HepG2 (cell line): ENCODE measurements at regions not wholly inside any gene's neighbourhood (a gene's known extent, or its start where the extent isn't known, plus 50 kb on each side); places are given as distances from the start of the nearest gene placed in this dataset.

Experiments
- CSRNP2 ChIP-seq: sonication (generic); formaldehyde crosslinking; conservative IDR thresholded peaks from 2 replicates; pipeline ENCODE4 v1.8.0; 2022; ENCODE audit warnings: low read depth, missing genetic modification reagents
- ELF3 ChIP-seq: IDR thresholded peaks from 2 replicates; pipeline ENCODE4 v1.6.1; 2016; ENCODE audit warnings: missing genetic modification reagents, missing compliant biosample characterization
- MED1 ChIP-seq: sonication (generic); formaldehyde crosslinking; IDR thresholded peaks from 2 replicates; pipeline ENCODE4 v1.4.0; 2020; ENCODE audit warnings: missing genetic modification reagents
- MXI1 ChIP-seq: IDR thresholded peaks from 3 replicates; pipeline ENCODE4 v1.6.1; 2012; ENCODE audit warnings: low read depth, low read length, inconsistent platforms, borderline replicate concordance
- PHF5A ChIP-seq: IDR thresholded peaks from one replicate; pipeline ENCODE4 v1.6.1; 2018; ENCODE audit warnings: low read depth, missing genetic modification reagents; ENCODE audit not compliant: unreplicated experiment
- PHF8 ChIP-seq: sonication (generic); formaldehyde crosslinking; IDR thresholded peaks from 2 replicates; pipeline ENCODE4 v1.5.0; 2020; ENCODE audit warnings: missing genetic modification reagents
- SAFB2 ChIP-seq: sonication (generic); formaldehyde crosslinking; IDR thresholded peaks from 2 replicates; pipeline ENCODE4 v1.5.1; 2020; ENCODE audit warnings: missing genetic modification reagents, low read depth, mild to moderate bottlenecking, borderline replicate concordance
- SNRNP70 ChIP-seq: fragments of 200-400 bp; formaldehyde crosslinking; IDR thresholded peaks from 2 replicates; pipeline ENCODE4 v1.6.1; 2017; ENCODE audit warnings: mild to moderate bottlenecking, low read depth, low read length, moderate library complexity
- TEAD3 ChIP-seq: optimal IDR thresholded peaks from 2 replicates; pipeline ENCODE3; 2016; ENCODE audit warnings: borderline replicate concordance
- THAP9 ChIP-seq: sonication (generic); formaldehyde crosslinking; IDR thresholded peaks from 2 replicates; pipeline ENCODE4; 2020; ENCODE audit warnings: missing genetic modification reagents, mild to moderate bottlenecking, borderline replicate concordance
- ZC3H13 ChIP-seq: sonication (generic); formaldehyde crosslinking; IDR thresholded peaks from 2 replicates; pipeline ENCODE4 v1.8.1; 2023; ENCODE audit warnings: mild to moderate bottlenecking, missing genetic modification reagents, moderate library complexity
- ZNF10 ChIP-seq: sonication (generic); formaldehyde crosslinking; IDR thresholded peaks from 2 replicates; pipeline ENCODE4 v1.4.0; 2020; ENCODE audit warnings: mild to moderate bottlenecking, low read depth, missing genetic modification reagents, borderline replicate concordance
- ZNF142 ChIP-seq: sonication (generic); formaldehyde crosslinking; IDR thresholded peaks from 2 replicates; pipeline ENCODE4 v1.4.0; 2020; ENCODE audit warnings: missing genetic modification reagents
- ZNF207 ChIP-seq: fragments of 450-650 bp; IDR thresholded peaks from 2 replicates; pipeline ENCODE4 v1.6.1; 2016; ENCODE audit warnings: antibody characterized with exemption, borderline replicate concordance
- ZNF430 ChIP-seq: sonication (generic); formaldehyde crosslinking; IDR thresholded peaks from 2 replicates; pipeline ENCODE4 v1.9.0; 2021; ENCODE audit warnings: mild to moderate bottlenecking, missing genetic modification reagents
- ZNF431 ChIP-seq: sonication (generic); formaldehyde crosslinking; IDR thresholded peaks from 2 replicates; pipeline ENCODE4 v1.9.0; 2022; ENCODE audit warnings: missing genetic modification reagents, low read depth, mild to moderate bottlenecking, borderline replicate concordance
- ZNF776 ChIP-seq: sonication (generic); formaldehyde crosslinking; IDR thresholded peaks from 2 replicates; pipeline ENCODE4 v1.4.0; 2020; ENCODE audit warnings: mild to moderate bottlenecking, missing genetic modification reagents

- TF ChIP-seq PHF8 (CRISPR knock-in tag) = peak; percentile 16; the same call in 1 of the 2 replicates
- no peak for TF ChIP-seq MED1 (CRISPR knock-in tag)
- no peak for TF ChIP-seq TEAD3 (CRISPR knock-in tag)
- TF ChIP-seq ZNF10 (CRISPR knock-in tag) = no peak
- no peak for TF ChIP-seq CSRNP2 (CRISPR knock-in tag)
- TF ChIP-seq ZNF776 (CRISPR knock-in tag) = no peak
- no peak for TF ChIP-seq ZNF207
- TF ChIP-seq ELF3 (CRISPR knock-in tag) = no peak
- no peak for TF ChIP-seq ZNF142
- TF ChIP-seq MXI1 = no peak
- no peak; the same call in 1 of the 2 replicates for TF ChIP-seq ZNF430 (CRISPR knock-in tag)
- TF ChIP-seq PHF5A = no peak
- 0 out of 2 replicates have a peak, but pooled peaks have one; percentile 30 for TF ChIP-seq SAFB2
- no peak for TF ChIP-seq ZNF431 (CRISPR knock-in tag)
- TF ChIP-seq ZC3H13 = 0 out of 2 replicates have a peak, but pooled peaks have one; percentile 0
- no peak for TF ChIP-seq THAP9 (CRISPR knock-in tag)
- TF ChIP-seq SNRNP70 = no peak
Measured at GRCh38 chr12:124517260-124518050, 50.0 kb downstream of the NCOR2 start (continued).
